ENCODE measurements at regions not wholly inside any gene's neighbourhood (a gene's known extent, or its start where the extent isn't known, plus 50 kb on each side); places are given as distances from the start of the nearest gene placed in this dataset.

- DNase-seq (ENCODE audit: extremely low read depth in 1 of 2, low read depth in 1 of 2) = no peak
These were observed 116.5 kb upstream of the ADAMTS18 start for GRCh38 chr16:77551357-77551756.

DNA sequence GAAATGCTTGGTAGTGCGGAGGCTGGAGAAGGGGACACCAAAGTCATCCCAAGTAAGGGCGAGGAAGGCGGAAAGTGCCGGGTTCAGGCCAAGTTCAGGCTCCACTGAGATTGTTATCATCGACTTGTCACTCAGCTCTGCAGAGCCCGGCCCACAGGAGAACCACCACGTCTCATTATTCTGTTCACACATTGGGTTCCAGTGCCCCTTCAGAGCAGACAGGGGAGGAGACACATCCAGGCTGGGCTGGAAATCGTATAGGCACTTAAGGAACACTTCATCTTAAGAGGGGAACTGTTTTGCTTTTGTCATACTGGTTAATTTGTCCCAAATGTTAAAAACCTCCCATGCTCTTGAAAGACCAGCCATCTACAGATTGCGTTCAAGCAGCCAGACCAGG is 118.3 kb upstream of the ADAMTS18 start:
- DNase-seq (ENCODE audit: extremely low read depth in 1 of 2, low read depth in 1 of 2) = no peak

DNA sequence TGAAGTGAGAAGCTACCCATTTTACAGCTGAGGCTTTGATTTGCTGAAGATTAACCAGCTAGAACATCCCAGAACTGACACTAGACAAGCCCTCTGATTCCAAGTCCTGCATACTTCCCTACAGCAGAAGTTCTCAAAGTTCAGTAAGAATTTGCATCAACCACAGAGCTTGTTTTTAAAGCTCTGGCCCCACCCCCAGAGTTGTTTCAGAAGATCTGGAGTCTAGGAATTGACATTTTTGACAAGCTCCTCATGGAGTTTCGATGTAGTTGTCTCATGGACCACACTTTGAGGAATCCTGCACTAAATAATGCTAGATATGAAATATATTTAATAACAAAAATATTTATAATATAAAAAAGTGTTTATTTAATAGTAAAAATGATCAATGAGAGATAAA is 120.3 kb upstream of the ADAMTS18 start:
- no peak for DNase-seq (ENCODE audit: extremely low read depth in 1 of 2, low read depth in 1 of 2)

DNA sequence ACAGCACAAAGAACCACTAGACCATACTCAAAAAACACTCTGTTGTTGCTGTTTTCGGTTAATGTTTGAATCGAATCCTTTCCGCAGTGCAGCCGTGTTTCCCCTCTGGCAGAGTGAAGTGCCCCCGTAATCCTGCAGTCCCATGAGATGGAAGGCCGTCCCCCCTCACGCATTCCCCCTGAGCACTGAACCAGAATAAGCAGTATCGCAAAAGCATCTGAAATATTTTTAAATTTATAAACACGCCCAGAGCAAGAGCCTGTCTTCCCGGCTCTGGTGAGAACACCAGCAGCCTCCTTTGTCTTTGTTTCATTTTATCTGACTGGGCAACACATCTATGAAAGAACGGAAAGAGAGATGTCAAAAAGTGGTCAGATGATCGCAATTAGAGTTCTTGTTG is 121.0 kb upstream of the ADAMTS18 start:
- no peak for DNase-seq (ENCODE audit: extremely low read depth in 1 of 2, low read depth in 1 of 2)

DNA sequence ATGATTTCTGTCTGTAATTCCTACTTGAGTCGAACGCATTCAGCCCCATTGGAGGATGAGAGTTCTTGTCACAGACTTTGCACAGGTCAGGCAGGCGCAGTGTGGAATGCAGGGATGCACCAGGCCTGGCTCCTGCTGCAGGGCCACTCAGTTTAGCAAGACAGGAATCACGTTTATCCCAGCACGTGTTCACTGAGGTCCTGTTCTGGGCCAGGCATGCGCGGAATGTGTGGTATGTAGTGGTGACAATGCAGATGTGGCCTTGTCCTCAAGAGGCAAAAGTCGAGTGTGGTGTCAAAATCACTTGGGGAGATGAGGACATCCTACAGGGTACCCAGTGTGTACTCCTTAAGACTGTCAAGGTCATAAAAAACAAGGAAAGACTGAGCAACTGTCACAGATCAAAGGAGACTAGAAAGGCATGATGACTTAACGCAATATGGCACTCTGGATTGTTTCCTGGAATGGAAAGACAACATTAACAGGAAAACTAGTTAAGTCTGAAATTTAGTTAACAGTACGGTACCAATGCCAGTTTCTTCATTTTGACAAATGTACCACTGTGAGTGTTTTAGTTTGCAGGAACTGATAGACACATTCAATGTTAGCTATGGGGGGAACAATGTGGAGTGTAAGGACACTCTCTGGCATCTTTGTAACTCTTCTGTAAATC is 121.5 kb upstream of the ADAMTS18 start:
- DNase-seq (ENCODE audit: extremely low read depth in 1 of 2, low read depth in 1 of 2) = no peak

GRCh38 chr16:77557385-77557784 is 122.6 kb upstream of the ADAMTS18 start:
- no peak for DNase-seq (ENCODE audit: extremely low read depth in 1 of 2, low read depth in 1 of 2)

DNA sequence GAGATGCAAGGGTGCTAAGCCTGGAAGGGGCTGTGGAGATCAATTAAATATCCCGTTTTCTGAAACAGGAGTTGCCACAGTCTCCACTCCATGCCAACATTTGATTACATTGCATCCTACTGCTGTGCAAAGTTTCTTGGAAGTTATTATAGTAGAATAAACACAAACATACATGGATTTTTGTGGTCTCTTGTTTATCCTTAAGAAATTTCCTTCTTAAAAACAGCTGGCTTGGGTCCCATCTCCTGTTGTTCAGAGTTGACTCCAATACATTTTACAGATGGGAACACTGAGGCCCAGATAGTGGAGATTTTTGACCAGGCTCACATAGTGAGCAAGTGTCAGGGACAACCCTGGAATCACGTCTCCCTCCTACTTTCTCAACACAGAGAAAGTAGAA is 124.0 kb upstream of the ADAMTS18 start:
- DNase-seq (ENCODE audit: extremely low read depth in 1 of 2, low read depth in 1 of 2) = no peak

GRCh38 chr16:77562497-77562896 is 127.7 kb upstream of the ADAMTS18 start:
- no peak for DNase-seq (ENCODE audit: extremely low read depth in 1 of 2, low read depth in 1 of 2)

GRCh38 chr16:77564791-77565390 is 130.1 kb upstream of the ADAMTS18 start:
- DNase-seq (ENCODE audit: extremely low read depth in 1 of 2, low read depth in 1 of 2) = no peak

- DNase-seq (ENCODE audit: extremely low read depth in 1 of 2, low read depth in 1 of 2) = no peak
These were observed 134.6 kb upstream of the ADAMTS18 start for GRCh38 chr16:77569406-77569805.

DNA sequence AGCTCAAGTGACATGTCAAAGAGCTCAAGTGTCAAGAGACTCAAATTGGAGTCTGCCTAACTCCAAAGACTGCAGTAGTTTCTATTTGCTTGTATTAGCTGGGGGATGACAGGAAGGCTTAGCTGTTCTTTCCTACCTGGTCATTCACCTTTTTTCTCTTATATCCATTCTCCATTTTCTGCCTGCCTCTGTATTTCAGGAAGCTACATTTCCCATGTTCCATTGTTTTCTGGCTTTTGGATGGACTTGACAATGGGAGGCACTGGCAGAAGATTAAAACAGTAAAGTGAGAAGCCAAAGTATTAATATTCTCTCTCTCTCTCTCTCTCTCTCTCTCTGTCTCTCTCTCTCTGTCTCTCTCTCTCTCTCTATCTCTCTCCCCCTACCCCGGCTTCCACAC is 135.7 kb upstream of the ADAMTS18 start:
- no peak for DNase-seq (ENCODE audit: extremely low read depth in 1 of 2, low read depth in 1 of 2)

DNA sequence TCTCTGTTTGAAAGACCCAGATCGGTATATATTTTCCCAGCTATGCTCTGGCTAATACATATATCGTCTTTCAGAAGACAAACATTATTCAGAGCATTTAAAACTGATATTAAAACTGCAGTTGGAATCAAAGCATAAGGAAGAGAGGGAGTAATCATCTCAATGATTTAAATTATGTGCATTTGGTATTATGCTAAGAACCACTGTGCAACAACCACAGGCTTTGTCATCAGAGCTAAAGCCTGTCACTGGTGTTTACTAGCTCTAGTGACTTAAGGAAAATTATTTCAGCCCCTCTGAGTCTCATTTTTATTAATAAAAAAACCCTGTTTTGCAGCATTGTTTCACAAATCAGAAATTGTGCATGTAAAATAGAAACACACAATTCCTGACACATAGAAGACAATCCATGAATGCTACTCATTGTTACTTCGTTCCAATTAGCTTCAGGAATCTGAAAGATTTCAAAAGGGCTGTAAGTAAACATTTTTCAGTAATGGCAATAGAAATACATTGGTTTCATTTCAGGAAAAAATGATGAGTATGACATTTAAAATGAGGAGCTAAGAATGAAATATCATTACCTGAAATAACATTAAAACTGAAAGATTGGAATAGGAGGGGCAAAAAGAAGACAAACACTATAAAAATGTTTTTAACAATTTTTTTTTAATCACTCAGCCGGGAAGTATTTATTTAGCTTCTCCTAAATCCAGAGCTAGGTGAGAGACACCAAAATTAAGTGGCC is 136.5 kb upstream of the ADAMTS18 start:
- DNase-seq (ENCODE audit: extremely low read depth in 1 of 2, low read depth in 1 of 2) = no peak

DNA sequence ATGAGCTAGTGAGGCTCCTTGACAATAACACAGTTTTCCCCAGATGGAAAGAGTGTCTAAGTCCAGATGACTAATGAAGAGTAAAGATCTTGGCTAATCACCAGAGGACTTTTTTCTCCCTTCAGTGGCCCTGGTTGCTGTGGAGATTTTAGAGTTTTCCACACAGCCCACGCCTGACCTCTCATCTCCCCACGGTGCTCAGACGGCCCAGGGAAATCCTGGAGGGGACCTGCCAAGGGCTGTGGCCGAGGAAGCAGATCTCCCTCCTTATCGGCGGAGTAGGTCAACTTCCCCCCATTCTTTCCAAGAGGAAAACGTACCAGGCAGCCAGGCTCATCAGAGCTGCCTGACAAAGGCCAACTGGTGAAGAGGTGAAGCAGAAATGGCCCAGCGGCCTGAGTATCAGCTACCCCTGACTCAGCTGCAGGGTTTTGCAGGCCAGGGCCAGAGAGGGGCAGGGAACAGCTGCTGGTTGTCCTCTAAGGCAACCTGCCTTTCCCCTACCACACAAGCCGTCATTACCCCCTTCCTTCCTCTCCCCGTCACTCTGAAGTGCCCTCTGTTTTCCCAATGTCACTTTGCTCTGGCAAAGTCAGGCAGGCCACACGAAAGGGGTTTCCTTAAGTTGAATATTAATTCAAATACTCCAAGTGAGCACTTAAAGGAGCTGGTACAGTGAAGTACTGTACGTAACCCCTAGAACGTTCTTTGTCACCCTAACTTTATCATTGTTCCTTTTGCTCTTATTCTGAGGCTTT is 140.2 kb upstream of the ADAMTS18 start:
- no peak for DNase-seq (ENCODE audit: extremely low read depth in 1 of 2, low read depth in 1 of 2)

- no peak for DNase-seq (ENCODE audit: extremely low read depth in 1 of 2, low read depth in 1 of 2)
These were observed 142.9 kb upstream of the NUDT7 start for GRCh38 chr16:77579351-77579891.

DNA sequence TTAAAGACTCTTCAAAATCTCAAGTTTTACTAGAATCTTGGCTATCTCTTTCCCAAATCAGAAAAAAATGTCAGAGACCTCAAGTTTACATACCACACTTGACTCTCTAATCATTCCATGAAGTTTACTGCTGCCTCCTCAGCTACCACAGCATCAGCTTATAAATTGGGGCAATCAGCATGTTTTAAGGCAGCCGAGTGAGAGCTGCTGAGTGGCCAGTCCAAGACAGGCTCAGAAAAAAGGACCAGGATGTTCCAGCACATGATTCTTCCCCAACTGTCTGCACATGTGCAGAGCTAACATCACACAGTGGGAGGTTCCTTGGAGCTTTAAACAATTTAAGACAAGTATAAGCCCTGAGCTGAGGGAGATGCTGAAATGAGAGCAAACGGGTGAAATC is 140.6 kb upstream of the NUDT7 start:
- no peak for DNase-seq (ENCODE audit: extremely low read depth in 1 of 2, low read depth in 1 of 2)

- peak in 1 of 2 donors; percentile 8 for DNase-seq (ENCODE audit: extremely low read depth in 1 of 2, low read depth in 1 of 2)
These were observed 138.0 kb upstream of the NUDT7 start for GRCh38 chr16:77584205-77584859.

GRCh38 chr16:77585379-77586251 is 136.7 kb upstream of the NUDT7 start:
- DNase-seq (ENCODE audit: extremely low read depth in 1 of 2, low read depth in 1 of 2) = no peak

DNA sequence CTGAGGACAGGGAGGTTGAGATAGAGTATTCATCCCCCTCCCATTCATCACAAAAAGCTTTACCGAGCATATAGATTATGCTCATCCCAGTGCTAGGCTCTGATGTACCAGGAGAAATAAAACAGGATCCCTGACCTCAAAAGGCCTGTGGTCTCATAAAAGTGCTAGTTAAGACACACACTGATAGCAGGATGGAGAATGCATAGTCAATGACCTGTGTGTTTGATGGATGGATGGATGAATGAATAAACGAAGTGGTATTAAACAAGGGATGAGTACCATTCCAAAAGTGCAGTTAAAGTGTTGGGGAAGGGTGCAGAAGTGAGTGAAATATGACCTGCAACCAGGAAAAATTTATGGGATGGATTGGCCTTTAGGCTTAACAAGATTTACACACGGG is 133.9 kb upstream of the NUDT7 start:
- DNase-seq (ENCODE audit: extremely low read depth in 1 of 2, low read depth in 1 of 2) = no peak

- DNase-seq (ENCODE audit: extremely low read depth in 1 of 2, low read depth in 1 of 2) = no peak
These were observed 133.1 kb upstream of the NUDT7 start for GRCh38 chr16:77589071-77589765.
